WTC11 (cell line): ENCODE measurements at regions not wholly inside any gene's neighbourhood (a gene's known extent, or its start where the extent isn't known, plus 50 kb on each side); places are given as distances from the start of the nearest gene placed in this dataset.
"Not testable (repeated sequence)": the region's sequence is repeated elsewhere in the genome, so short reads cannot be mapped to it uniquely, and the experiment has no call there.

Source experiments
- ATAC-seq: fragments of 200-7000 bp; cut with Tn5 transposase; 2 replicates; pipeline ENCODE4 v1.10.0; 2021; ENCODE audit warnings: mild to moderate bottlenecking, moderate library complexity
- CTCF ChIA-PET: fragments of 300-600 bp; sonication (Branson Sonifier 250); formaldehyde crosslinking; loops from one replicate; lab custom pipeline; 2021; ENCODE audit warnings: antibody characterized with exemption; lab: Charles Lee
- POLR2A ChIA-PET: fragments of 350-600 bp; sonication (Branson Sonifier 250); formaldehyde crosslinking; loops from one replicate; lab custom pipeline; 2021; ENCODE audit warnings: antibody characterized with exemption; lab: Charles Lee
- DNase-seq: peaks from one replicate; pipeline ENCODE4 v3.0.0; 2021; ENCODE audit warnings: low spot score
- H3K27ac Mint-ChIP-seq: 2 replicates; pipeline ENCODE4 v1.8.0; 2021; ENCODE audit warnings: mixed read lengths
- H3K27me3 Mint-ChIP-seq: 2 replicates; pipeline ENCODE4 v1.8.0; 2021; ENCODE audit warnings: low read depth, mild to moderate bottlenecking, moderate library complexity, mixed read lengths
- H3K36me3 Mint-ChIP-seq: 2 replicates; pipeline ENCODE4 v1.8.0; 2021; ENCODE audit warnings: mixed read lengths
- H3K4me1 Mint-ChIP-seq: 2 replicates; pipeline ENCODE4 v1.8.0; 2022; ENCODE audit warnings: mixed read lengths
- H3K4me3 Mint-ChIP-seq: 2 replicates; pipeline ENCODE4 v1.8.0; 2021; ENCODE audit warnings: mild to moderate bottlenecking, moderate library complexity, mixed read lengths
- H3K9me3 Mint-ChIP-seq: 2 replicates; pipeline ENCODE4 v1.8.0; 2021; ENCODE audit warnings: mixed read lengths
- AR ChIP-seq: fragments of 250-450 bp; sonication (Bioruptor Pico); IDR thresholded peaks from 2 replicates; pipeline ENCODE4 v1.9.0; 2021; ENCODE audit warnings: mild to moderate bottlenecking
- ATF1 ChIP-seq: sonication (generic); formaldehyde crosslinking; IDR thresholded peaks from 2 replicates; pipeline ENCODE4 v1.8.1; 2023; ENCODE audit warnings: mild to moderate bottlenecking, moderate library complexity, missing genetic modification reagents
- ATF3 ChIP-seq: sonication (generic); formaldehyde crosslinking; conservative IDR thresholded peaks from 2 replicates; pipeline ENCODE4 v1.8.1; 2022; ENCODE audit warnings: mild to moderate bottlenecking, missing genetic modification reagents
- CTCF ChIP-seq: fragments of 200-600 bp; IDR thresholded peaks from 2 replicates; pipeline ENCODE4 v1.8.0; 2022; ENCODE audit warnings: antibody characterized with exemption
- E2F5 ChIP-seq: sonication (generic); formaldehyde crosslinking; IDR thresholded peaks from 2 replicates; pipeline ENCODE4 v1.8.1; 2022; ENCODE audit warnings: mild to moderate bottlenecking, moderate library complexity, missing genetic modification reagents
- ESRRA ChIP-seq: sonication (generic); formaldehyde crosslinking; IDR thresholded peaks from 2 replicates; pipeline ENCODE4 v1.8.1; 2022; ENCODE audit warnings: mild to moderate bottlenecking, missing genetic modification reagents, borderline replicate concordance
- GRHL2 ChIP-seq: fragments of 250-450 bp; sonication (Bioruptor Pico); IDR thresholded peaks from 2 replicates; pipeline ENCODE4 v1.8.0; 2022; ENCODE audit warnings: mild to moderate bottlenecking, moderate library complexity; ENCODE audit not compliant: insufficient replicate concordance, severe bottlenecking
- GTF2I ChIP-seq: fragments of 250-450 bp; sonication (Bioruptor Pico); conservative IDR thresholded peaks from 2 replicates; pipeline ENCODE4 v1.4.0; 2021; ENCODE audit warnings: mild to moderate bottlenecking
- MXD4 ChIP-seq: fragments of 250-450 bp; sonication (Bioruptor Pico); IDR thresholded peaks from 2 replicates; pipeline ENCODE4 v1.8.0; 2021; ENCODE audit warnings: mild to moderate bottlenecking, moderate library complexity, borderline replicate concordance
- NFE2L1 ChIP-seq: sonication (generic); formaldehyde crosslinking; IDR thresholded peaks from 2 replicates; pipeline ENCODE4 v1.8.1; 2023; ENCODE audit warnings: missing genetic modification reagents
- RELA ChIP-seq: sonication (generic); formaldehyde crosslinking; IDR thresholded peaks from 2 replicates; pipeline ENCODE4 v1.8.1; 2022; ENCODE audit warnings: missing genetic modification reagents, mild to moderate bottlenecking, borderline replicate concordance
- TEAD1 ChIP-seq: sonication (generic); formaldehyde crosslinking; IDR thresholded peaks from 2 replicates; pipeline ENCODE4 v1.8.0; 2022; ENCODE audit warnings: mild to moderate bottlenecking, missing genetic modification reagents
- ZNF416 ChIP-seq: fragments of 250-450 bp; sonication (Bioruptor Pico); IDR thresholded peaks from 2 replicates; pipeline ENCODE4 v1.9.0; 2021; ENCODE audit warnings: mild to moderate bottlenecking, inconsistent platforms

- Mint-ChIP-seq H3K4me3 (no peak overlapping the region), H3K4me1 (peaks cover 20% of the 10 kb centered on the region), H3K27me3 (no peaks in the 10 kb centered on the region), H3K9me3 (peaks cover 12% of the 10 kb centered on the region; the same call in 1 of the 2 replicates), H3K36me3 (peaks cover 7% of the 10 kb centered on the region; the same call in 1 of the 2 replicates), H3K27ac (no peak overlapping the region)
- DNase-seq (no peak), ATAC-seq (no peak)
- POLR2A ChIA-PET = no interaction called here
- TF ChIP-seq GRHL2 (CRISPR knock-in tag) (no peak), E2F5 (CRISPR knock-in tag) (no peak), GTF2I (CRISPR knock-in tag) (no peak), AR (no peak), ATF3 (CRISPR knock-in tag) (no peak), ATF1 (CRISPR knock-in tag) (no peak)
- CTCF ChIA-PET = interaction anchor here (0.7 kb wide), 1 partner anchor 21 kb away, joined by 3 read pairs; no protein-coding TSS in a partner anchor
These were observed 168.0 kb downstream of the FOXB1 start for GRCh38 chr15:60172143-60172542.

- no peak overlapping the region for H3K27ac Mint-ChIP-seq
- POLR2A ChIA-PET = interaction anchor here (0.7 kb wide), 1 partner anchor 176 kb away, joined by 3 read pairs; the partner anchor contains the start of gene FOXB1
- no peak for DNase-seq
- H3K27me3 Mint-ChIP-seq = no peaks in the 10 kb centered on the region
- peaks cover 12% of the 10 kb centered on the region for H3K9me3 Mint-ChIP-seq
- no peak overlapping the region for H3K4me3 Mint-ChIP-seq
- no peaks in the 10 kb centered on the region for H3K36me3 Mint-ChIP-seq
- peak; percentile 71 for ATAC-seq
- H3K4me1 Mint-ChIP-seq = peaks cover 17% of the 10 kb centered on the region
- TF ChIP-seq NFE2L1 = no peak
- peak; percentile 70 for TF ChIP-seq CTCF
- TF ChIP-seq, all 79 proteins: peak for 1
- CTCF ChIA-PET = interaction anchor here (0.5 to 2.9 kb wide), 44 partner anchors 9 to 457 kb away, joined by 3 to 24 read pairs (median 4); partner anchors contain the start of gene FOXB1
These were observed 175.8 kb downstream of the FOXB1 start for GRCh38 chr15:60179786-60180391.

GRCh38 chr15:60181957-60182356 is 177.8 kb downstream of the FOXB1 start:
- POLR2A ChIA-PET = not testable (repeated sequence)

GRCh38 chr15:60183366-60183765 is 179.3 kb downstream of the FOXB1 start:
- TF ChIP-seq TEAD1 (CRISPR knock-in tag) (no peak), RELA (no peak), ZNF416 (CRISPR knock-in tag) (no peak), ESRRA (no peak), MXD4 (CRISPR knock-in tag) (no peak)
- ChIA-PET CTCF (no interaction called here), POLR2A (no interaction called here)
- no peak overlapping the region for H3K27ac Mint-ChIP-seq
- H3K9me3 Mint-ChIP-seq = peaks cover 15% of the 10 kb centered on the region
- ATAC-seq (no peak), DNase-seq (no peak)
- H3K36me3 Mint-ChIP-seq = no peaks in the 10 kb centered on the region
- H3K4me3 Mint-ChIP-seq = no peak overlapping the region
- H3K27me3 Mint-ChIP-seq = no peaks in the 10 kb centered on the region
- peaks cover 9% of the 10 kb centered on the region for H3K4me1 Mint-ChIP-seq

More at GRCh38 chr15:60181957-60182356, 177.8 kb downstream of the FOXB1 start:
- CTCF ChIA-PET, ATAC-seq, H3K27ac Mint-ChIP-seq, H3K36me3 Mint-ChIP-seq, H3K4me3 Mint-ChIP-seq, H3K27me3 Mint-ChIP-seq, DNase-seq: not testable (repeated sequence)
- H3K4me1 Mint-ChIP-seq = peaks cover 14% of the 10 kb centered on the region
- H3K9me3 Mint-ChIP-seq = peaks cover 18% of the 10 kb centered on the region
